RPMI7951 (cell line): ENCODE measurements at regions not wholly inside any gene's neighbourhood (a gene's known extent, or its start where the extent isn't known, plus 50 kb on each side); places are given as distances from the start of the nearest gene placed in this dataset.

Experiments
- DNase-seq: peaks from one replicate; pipeline ENCODE4 v3.0.0-alpha.2; 2012; ENCODE audit warnings: low read depth

- peak; percentile 93 for DNase-seq
These were observed 278.5 kb upstream of the HTR2A start for GRCh38 chr13:47175172-47175866.

GRCh38 chr13:47170971-47171370 lies 274.1 kb upstream of the HTR2A start:
- DNase-seq: no peak

- DNase-seq: peak; percentile 33
These were observed 271.8 kb upstream of the HTR2A start for GRCh38 chr13:47168618-47169017.

DNA sequence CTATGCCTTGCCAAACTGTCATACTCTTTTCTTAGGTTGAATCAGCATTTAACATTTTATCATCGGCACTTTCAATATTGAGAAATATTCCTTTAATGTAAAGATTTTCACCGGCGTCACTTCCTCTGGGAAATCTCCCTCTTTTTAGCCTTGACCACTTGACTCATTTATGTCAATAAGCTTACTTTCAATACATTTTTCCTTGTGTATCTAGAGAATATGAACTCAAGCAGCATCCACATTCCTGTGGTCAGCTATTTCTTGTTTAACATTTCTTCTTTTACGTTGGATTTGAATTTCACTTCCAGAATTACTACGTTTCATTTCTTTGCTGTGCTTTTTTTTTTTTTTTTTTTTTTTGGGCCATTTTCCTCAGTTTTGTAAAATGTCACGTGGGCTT lies 271.2 kb upstream of the HTR2A start:
- DNase-seq: peak; percentile 39

DNA sequence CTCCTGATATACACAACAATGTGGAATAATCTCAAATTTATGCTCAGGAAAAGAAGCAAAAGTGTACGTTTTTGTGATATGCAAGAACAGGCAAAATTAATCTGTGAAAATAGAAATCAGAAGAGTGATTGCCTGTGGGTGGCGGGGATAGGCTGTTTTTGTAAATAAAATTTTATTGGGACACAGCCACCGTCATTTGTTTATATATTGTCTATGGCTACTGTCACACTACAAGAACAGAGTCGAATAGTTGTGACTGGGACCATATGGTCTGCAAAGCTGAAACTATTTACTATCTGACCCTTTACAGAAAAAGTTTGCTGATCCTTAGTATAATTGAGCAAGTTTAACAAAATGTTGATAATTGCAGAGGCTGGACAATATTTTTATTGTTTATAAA lies 269.5 kb upstream of the HTR2A start:
- DNase-seq: no peak

GRCh38 chr13:47159853-47160550 lies 263.1 kb upstream of the HTR2A start:
- no peak for DNase-seq

DNA sequence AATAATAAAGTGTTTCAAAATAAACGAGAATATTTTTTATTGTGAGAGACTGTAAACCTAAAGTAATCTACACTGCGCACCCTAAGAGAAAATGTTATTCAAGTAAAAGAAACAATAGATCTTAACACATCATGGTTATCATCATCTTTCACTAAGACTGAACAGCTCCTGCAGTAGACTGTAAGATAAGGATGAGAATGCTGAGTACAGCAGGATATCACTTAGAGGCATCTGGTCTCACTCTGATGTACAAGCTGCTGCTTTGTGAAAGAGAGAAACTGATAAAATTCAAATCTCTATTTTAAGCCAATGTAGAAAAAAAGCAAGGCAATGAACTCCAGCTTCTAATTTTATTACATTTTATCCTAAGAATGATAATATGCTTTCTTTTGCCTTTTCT lies 261.7 kb upstream of the HTR2A start:
- no peak for DNase-seq

DNA sequence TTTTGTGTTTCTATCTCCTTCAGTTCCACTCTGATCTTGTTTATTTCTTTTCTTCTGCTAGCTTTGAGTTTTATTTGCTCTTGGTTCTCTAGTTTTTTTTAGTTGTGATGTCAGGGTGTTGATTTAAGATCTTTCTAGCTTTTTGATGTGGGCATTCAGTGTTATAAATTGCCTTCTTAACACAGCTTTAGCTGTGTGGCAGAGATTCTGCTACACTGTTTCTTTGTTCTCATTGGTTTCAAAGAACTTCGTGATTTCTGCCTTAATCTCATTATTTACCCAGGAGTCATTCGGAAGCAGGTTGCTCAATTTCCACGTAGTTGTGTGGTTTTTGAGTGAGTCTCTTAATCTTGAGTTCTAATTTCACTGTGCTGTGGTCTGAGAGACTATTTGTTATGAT lies 251.7 kb upstream of the HTR2A start:
- no peak for DNase-seq

GRCh38 chr13:47147812-47148119 lies 250.9 kb upstream of the HTR2A start:
- no peak for DNase-seq

DNA sequence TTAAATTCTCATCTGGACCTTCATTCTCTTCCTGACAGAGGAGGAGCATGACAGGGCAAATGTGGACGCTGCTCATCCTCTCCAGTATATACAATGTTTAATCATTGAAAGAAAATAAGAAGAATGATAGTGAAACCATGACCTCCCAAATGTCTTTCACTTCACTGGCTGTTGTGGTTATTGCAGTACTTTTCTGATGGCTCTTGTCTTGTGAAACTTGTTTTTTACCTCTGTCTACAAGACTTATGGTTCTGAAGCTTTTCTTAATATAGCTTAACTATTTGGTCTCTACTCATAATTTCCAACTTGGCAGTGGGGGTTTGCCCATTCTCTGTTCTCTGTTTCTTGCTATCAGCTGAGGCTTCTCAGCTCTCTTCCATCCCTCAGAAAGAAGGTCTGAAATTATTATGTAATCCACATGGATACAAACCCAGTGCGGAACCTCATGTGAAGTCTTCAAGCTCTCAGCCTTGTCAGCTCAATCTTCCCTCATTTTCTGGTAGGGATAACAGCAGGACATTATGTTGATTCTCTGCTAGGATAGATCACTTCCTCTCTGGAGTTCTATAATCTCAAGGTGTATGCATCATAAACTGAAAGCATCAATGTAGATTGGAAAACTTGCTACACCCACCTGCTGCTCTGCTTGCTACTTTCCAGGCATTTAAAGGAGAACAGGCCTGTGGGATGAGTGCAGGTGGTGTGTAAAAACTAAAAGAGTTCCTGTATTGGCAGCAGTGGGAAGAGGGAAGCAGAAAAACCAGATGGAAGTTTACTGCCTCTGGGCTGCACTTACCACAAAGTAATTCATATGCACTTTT lies 250.3 kb upstream of the HTR2A start:
- DNase-seq: no peak

DNA sequence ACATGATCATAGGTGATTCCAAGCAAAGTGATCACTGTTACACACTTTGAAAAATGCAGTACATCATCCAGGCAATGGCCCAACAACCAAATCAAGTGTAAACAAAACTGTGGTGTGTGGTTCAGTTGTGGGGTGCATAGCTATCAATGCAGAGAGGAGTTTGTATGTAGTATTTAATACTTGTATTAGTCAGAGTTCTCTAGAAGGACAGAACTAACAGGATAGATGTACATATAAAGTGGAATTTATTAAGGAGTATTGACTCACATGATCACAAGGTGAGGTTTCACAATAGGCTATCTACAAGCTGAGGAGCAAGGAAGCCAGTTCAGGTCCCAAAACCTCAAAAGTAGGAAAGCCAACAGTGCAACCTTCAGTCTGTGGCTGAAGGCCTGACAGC lies 249.3 kb upstream of the HTR2A start:
- DNase-seq: no peak

- no peak for DNase-seq
These were observed 247.9 kb upstream of the HTR2A start for GRCh38 chr13:47144782-47145181.

- no peak for DNase-seq
These were observed 245.3 kb upstream of the HTR2A start for GRCh38 chr13:47142105-47142504.

DNA sequence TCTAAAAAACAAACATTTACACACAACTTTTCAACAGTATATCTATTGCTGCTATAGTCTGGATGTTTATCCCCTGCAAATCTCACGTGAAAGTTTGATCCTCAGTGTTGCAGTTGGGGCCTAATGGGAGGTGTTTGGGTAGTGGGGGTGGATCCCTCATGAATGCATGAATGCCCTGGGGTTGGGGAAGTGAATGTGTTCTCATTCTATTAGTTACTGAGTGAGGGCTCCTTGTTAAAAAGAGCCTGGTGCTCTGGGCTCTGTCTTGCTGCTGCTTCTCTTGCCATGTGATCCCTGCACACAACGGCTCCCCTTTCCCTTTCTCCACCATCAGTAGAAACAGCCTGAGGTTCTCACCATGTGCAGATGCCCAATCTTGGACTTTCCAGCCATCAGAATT lies 242.7 kb upstream of the HTR2A start:
- no peak for DNase-seq

GRCh38 chr13:47136504-47136941 lies 239.7 kb upstream of the HTR2A start:
- DNase-seq: no peak

- no peak for DNase-seq
These were observed 239.1 kb upstream of the HTR2A start for GRCh38 chr13:47135800-47136503.

DNA sequence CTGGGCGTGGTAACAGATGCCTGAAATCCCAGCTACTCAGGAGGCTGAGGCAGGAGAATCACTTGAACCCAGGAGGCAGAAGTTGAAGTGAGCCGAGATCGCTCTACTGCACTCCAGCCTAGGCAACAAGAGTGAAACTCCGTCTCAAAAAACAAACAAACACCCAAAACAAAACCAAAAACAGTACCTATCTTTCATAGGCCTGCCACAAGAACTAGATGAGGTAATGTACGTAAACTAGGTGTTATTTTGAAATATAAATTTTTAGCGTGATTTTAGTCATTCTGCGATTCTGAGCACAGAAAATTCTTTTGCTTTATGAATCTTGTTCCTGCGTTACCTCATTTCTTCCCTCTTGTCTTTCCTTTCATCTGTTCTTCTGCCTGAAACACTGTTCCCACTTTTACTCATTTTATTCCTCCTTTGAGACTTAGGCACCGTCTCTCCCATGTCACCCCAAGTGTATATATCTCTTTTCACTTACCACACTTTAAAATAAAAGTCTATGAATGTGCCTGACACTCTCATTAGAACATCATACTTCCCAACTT lies 238.2 kb upstream of the HTR2A start:
- DNase-seq: no peak

- DNase-seq: no peak
These were observed 236.2 kb upstream of the HTR2A start for GRCh38 chr13:47133011-47133445.

- no peak for DNase-seq
These were observed 232.6 kb upstream of the HTR2A start for GRCh38 chr13:47129461-47129860.

DNA sequence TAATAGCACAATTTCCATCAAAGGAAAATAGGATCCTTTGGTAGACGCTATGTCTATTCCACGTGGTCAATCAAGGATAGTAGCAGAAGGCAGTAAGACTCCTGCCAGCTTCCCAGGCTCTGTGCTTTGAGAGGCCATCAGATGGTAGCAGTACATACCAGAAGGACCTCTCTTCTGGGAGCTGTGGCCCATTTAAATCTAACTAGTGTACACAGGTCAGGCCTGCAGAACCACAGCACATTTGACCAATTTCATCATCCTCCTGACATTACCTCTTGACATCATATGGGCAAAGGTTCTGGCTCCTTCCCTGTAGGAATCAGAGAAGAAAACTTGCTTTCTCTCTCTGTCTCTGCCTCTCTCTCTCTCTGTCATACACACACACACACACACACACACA lies 229.6 kb upstream of the HTR2A start:
- DNase-seq: peak; percentile 37

DNA sequence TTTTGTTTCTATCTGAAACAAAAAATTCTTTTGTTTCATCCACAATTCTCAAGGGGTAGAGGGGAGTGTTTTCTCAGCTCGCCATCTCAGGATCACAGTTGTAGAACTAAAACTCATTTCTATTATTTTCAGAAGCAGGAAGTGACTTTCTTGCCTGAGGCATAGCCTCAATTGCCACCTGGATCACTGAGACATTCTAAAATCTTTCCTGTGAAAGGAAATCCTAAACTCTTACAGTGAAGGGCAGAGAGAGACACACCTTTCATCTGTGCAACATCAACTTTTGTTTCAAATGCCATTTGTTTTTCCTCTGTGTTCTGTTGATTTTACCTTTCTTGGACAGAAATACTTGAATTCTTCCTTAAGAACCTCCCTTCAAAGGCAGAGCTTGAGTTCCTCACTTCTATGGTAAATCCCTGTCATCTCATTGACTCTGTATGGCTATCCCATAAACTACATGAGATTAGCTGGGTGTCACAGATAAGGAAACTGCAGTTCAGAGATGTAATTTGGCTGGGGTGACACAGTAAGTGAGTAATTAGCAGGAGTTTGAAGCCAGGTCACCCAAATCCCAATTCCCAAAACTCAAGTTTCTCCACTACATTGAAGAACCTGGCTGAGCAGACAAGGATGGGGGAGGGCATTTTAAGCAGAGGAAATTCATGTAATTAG lies 224.4 kb upstream of the HTR2A start:
- peak; percentile 18 for DNase-seq
